Renal cortex interstitium (tissue), 11 donors: ENCODE measurements at regions not wholly inside any gene's neighbourhood (a gene's known extent, or its start where the extent isn't known, plus 50 kb on each side); places are given as distances from the start of the nearest gene placed in this dataset.
"Not testable (repeated sequence)": the region's sequence is repeated elsewhere in the genome, so short reads cannot be mapped to it uniquely, and the experiment has no call there.

ENCODE experiments used
- DNase-seq, 11 donors: peaks; one replicate each; pipeline ENCODE4 v3.0.0-alpha.2; 2013; ENCODE audit warnings: low read depth in 9 of 11, low spot score in 4 of 11; ENCODE audit errors: extremely low read depth in 1 of 11

- DNase-seq: peak in 1 of 11 donors; percentile 53
Observed at GRCh38 chr6:139446768-139447655, 72.6 kb upstream of the CITED2 start.

DNA sequence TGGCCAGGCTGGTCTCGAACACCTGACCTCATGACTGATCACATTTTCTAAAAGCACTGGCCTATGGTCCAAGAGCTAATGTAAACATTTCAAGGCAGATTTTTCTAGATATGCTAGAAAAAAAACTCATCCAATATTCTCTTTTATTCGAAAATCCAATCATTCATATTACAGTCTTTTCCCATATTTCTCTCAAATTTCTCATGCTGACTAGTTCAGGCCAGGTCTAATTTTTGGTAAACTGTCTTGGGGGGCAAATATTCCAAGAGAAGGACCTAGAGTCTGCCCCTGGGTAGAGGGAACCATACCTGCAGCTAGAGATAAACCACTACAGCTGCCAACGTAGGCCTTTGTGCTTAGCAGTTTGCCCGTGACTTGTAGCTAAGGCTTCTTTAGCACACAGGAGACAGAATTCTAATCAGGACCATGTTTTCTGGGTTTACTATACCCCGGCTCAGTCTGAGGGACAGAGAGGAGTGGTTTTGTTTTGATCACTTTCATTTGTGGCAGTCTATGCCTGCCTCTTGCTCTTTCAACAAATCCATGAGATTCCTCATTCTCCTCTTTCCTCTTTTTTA lies 71.8 kb upstream of the CITED2 start:
- no peak for DNase-seq

- DNase-seq: not testable (repeated sequence)
Observed at GRCh38 chr6:139444273-139444787, 69.9 kb upstream of the CITED2 start.

- no peak for DNase-seq
Observed at GRCh38 chr6:139443231-139444112, 69.0 kb upstream of the CITED2 start.

DNA sequence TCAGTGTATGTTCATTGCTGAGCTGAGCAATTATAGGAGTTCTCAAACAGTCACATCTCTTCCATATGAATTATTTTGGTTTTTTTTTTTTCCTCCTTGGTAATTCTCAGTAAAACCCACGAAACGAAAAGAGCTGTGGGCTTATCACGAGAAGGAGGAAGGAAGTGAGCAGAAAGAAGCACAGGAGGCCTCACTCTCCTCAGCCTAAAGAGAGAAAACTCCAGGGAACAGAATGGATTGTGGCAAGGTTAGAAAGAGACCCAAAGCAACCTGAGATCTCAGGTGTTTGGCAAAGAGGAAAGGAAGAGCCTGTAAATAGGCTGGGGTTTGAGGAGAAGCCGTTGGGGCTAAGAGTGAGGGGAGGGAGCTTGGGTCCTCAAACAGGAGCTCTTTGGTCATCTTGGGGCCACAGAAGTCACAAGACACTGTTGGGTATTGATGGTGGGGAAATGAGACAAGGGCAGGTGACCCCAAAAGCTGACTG lies 67.8 kb upstream of the CITED2 start:
- no peak for DNase-seq

GRCh38 chr6:139439349-139439748 lies 64.9 kb upstream of the CITED2 start:
- peak in 1 of 11 donors; percentile 28 for DNase-seq

DNA sequence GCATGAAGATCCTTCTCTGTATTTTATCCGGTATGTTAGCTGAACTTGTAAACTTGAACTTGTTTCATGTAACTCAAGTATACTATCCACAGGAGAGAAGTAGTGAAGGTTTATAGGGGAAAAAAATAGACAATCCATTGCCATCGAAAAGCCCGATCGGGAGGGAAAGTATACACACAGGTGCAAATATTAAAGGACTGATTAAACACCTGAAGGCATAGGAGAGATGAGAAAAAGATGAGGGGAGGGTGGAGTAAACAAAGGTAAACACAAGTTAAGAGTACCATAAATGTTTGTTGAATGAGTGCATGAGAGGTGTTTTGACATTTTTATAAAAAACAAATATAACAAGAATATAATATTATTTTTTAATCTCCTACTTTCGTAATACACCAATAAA lies 64.3 kb upstream of the CITED2 start:
- no peak for DNase-seq

GRCh38 chr6:139436957-139437348 lies 62.5 kb upstream of the CITED2 start:
- no peak for DNase-seq

- no peak for DNase-seq
Observed at GRCh38 chr6:139436200-139436956, 61.9 kb upstream of the CITED2 start.

- peak in 1 of 11 donors; percentile 26 for DNase-seq
Observed at GRCh38 chr6:139433631-139434419, 59.4 kb upstream of the CITED2 start.

GRCh38 chr6:139431602-139431956 lies 57.1 kb upstream of the CITED2 start:
- DNase-seq: no peak

GRCh38 chr6:139430899-139431601 lies 56.6 kb upstream of the CITED2 start:
- DNase-seq: no peak

DNA sequence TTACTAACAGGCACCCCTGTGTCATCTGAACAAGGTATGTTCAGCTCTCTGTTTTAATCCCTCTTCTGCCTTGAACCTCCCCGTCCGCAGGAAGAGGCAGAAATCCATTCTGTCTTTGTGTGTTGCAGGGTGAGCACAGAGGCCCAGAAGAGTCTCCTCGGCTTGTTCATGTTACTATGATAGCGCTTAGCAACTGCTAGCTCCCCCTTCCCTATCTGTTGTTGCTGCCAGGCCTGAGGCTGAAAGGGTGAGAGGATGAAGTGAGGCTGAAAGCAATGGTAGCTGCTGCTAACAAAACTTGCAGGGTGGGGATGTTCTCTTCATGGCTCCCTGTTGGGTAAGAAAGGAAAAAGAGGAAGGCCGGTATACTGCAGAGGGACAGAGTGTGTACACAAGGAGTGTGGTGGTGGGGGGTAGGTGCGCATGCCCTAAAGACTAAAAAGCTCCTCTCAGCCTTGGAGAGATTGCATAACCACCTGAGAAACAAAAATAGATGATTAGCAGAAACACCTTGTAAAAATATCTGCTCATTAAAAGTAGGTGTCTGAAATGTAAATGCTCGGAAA lies 55.2 kb upstream of the CITED2 start:
- no peak for DNase-seq

GRCh38 chr6:139427199-139427598 lies 52.8 kb upstream of the CITED2 start:
- no peak for DNase-seq

GRCh38 chr6:139426795-139427194 lies 52.3 kb upstream of the CITED2 start:
- DNase-seq: no peak

- no peak for DNase-seq
Observed at GRCh38 chr6:139425780-139426179, 51.3 kb upstream of the CITED2 start.
